ENCODE measurements at regions not wholly inside any gene's neighbourhood (a gene's known extent, or its start where the extent isn't known, plus 50 kb on each side); places are given as distances from the start of the nearest gene placed in this dataset.
"Not testable (repeated sequence)": the region's sequence is repeated elsewhere in the genome, so short reads cannot be mapped to it uniquely, and the experiment has no call there.

- Histone ChIP-seq H3K36me3 (ENCODE audit: insufficient read depth, low read length) (no peaks in the 10 kb centered on the region), H3K27me3 (ENCODE audit: insufficient read depth, low read length) (no peaks in the 10 kb centered on the region), H3K4me1 (ENCODE audit: insufficient read depth, low read length) (no peaks in the 10 kb centered on the region), H3K4me3 (ENCODE audit: low read length) (no peak overlapping the region), H3K27ac (ENCODE audit: low read depth, low read length) (no peak overlapping the region), H3K9me3 (ENCODE audit: insufficient read depth, low read depth, low read length) (peaks cover 47% of the 10 kb centered on the region), H3K9ac (ENCODE audit: low read depth, low read length) (no peak overlapping the region)
- 66% methylated on average over 6 of the region's 6 CpGs for WGBS
Observed at GRCh38 chr14:105666420-105666819, 140.0 kb downstream of the TMEM121 start.

DNA sequence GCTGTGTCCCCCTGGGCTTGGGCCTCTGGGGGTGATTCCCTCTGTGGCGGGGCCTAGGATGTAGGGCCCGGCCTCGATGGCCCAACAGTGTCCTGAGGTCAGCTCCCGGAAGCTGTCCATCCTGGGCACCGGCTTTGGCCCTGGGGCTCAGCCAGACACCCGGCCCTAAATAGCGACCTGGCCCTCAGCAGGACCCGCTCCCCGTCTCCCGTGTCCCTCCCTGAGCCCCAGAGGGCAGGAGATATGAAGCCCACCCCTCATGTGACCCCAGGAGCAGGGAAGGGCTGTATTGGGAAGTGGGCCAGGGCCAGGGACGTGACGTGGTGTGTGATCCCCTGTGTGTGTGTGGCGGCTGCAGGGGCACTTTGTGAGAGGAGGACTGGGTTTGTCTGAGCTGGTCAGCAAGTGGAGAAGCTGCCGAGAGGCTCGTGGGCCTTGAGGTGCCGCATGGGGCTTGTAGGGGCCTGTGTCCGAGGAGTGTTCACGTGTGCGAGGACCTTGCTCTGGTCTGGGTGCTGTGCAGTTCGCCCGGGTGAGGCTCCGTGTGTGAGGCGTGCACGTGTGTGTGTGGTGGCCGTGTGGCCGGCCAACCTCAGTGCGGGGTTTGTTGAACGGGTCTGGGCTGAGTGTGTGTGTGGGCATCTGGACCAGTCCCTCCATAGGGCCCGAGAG, 140.7 kb downstream of the TMEM121 start:
- not testable (repeated sequence) for H3K36me3 ChIP-seq (ENCODE audit: insufficient read depth, low read length); H3K4me1 ChIP-seq (ENCODE audit: insufficient read depth, low read length); H3K27ac ChIP-seq (ENCODE audit: low read depth, low read length); H3K4me3 ChIP-seq (ENCODE audit: low read length); H3K27me3 ChIP-seq (ENCODE audit: insufficient read depth, low read length); H3K9ac ChIP-seq (ENCODE audit: low read depth, low read length)
- WGBS: 85% methylated on average over 24 of the region's 29 CpGs
- peaks cover 47% of the 10 kb centered on the region for H3K9me3 ChIP-seq (ENCODE audit: insufficient read depth, low read depth, low read length)

DNA sequence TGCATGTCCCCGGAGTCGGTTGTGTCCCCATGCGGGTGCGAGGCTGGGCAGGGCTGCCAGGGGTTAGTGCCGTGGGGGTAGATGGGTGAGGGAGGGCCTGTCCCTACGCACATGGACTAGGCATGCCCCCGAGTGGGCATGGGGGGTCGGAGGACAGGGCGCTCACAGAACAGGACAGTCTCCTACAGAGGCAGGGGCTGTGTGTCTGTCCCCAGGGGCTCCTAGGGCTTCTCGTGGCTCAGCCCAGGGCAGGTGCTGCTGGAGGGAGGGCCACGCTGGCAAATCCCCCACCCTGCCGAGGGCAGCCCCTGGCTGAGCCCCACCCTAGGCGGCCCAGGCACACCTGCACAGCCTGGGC, 141.3 kb downstream of the TMEM121 start:
- H3K27me3 ChIP-seq (ENCODE audit: insufficient read depth, low read length); H3K9ac ChIP-seq (ENCODE audit: low read depth, low read length); H3K27ac ChIP-seq (ENCODE audit: low read depth, low read length); H3K36me3 ChIP-seq (ENCODE audit: insufficient read depth, low read length); H3K4me1 ChIP-seq (ENCODE audit: insufficient read depth, low read length); H3K4me3 ChIP-seq (ENCODE audit: low read length): not testable (repeated sequence)
- 90% methylated on average over 9 of the region's 13 CpGs for whole genome bisulfite sequencing
- H3K9me3 ChIP-seq (ENCODE audit: insufficient read depth, low read depth, low read length): peaks cover 47% of the 10 kb centered on the region

- WGBS: 89% methylated on average over 21 of the region's 22 CpGs
- not testable (repeated sequence) for H3K27ac ChIP-seq (ENCODE audit: low read depth, low read length)
Observed at GRCh38 chr14:105668021-105668420, 141.6 kb downstream of the TMEM121 start.

DNA sequence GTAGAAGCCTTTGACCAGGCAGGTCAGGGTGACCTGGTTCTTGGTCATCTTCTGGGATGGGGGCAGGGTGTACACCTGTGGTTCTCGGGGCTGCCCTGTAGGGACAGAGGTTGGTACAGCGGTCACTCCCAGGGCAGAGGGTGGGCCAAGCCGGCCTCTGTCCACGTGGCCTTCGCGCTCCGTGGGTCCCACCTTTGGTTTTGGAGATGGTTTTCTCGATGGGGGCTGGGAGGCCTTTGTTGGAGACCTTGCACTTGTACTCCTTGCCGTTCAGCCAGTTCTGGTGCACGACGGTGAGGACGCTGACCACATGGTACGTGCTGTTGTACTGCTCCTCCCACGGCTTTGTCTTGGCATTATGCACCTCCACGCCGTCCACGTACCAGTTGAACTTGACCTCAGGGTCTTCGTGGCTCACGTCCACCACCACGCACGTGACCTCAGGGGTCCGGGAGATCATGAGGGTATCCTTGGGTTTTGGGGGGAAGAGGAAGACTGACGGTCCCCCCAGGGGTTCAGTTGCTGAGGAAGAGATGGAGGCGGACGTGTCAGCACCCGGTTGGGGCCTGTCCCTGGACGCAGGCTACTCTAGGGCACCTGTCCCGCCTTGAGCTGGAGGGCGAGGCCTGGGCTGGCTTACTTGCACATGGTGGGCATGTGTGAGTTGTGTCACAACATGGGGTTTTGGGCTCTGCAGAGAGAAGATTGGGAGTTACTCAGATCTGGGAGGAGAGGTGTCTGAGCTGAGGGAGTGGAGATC, 142.3 kb downstream of the TMEM121 start:
- 86% methylated on average over 28 of the region's 29 CpGs for WGBS
- not testable (repeated sequence) for H3K27ac ChIP-seq (ENCODE audit: low read depth, low read length); H3K4me1 ChIP-seq (ENCODE audit: insufficient read depth, low read length); H3K27me3 ChIP-seq (ENCODE audit: insufficient read depth, low read length); H3K36me3 ChIP-seq (ENCODE audit: insufficient read depth, low read length); H3K4me3 ChIP-seq (ENCODE audit: low read length); H3K9ac ChIP-seq (ENCODE audit: low read depth, low read length)
- H3K9me3 ChIP-seq (ENCODE audit: insufficient read depth, low read depth, low read length): peaks cover 51% of the 10 kb centered on the region

More at GRCh38 chr14:105668021-105668420, 141.6 kb downstream of the TMEM121 start:
- H3K4me1 ChIP-seq (ENCODE audit: insufficient read depth, low read length); H3K36me3 ChIP-seq (ENCODE audit: insufficient read depth, low read length); H3K4me3 ChIP-seq (ENCODE audit: low read length); H3K9ac ChIP-seq (ENCODE audit: low read depth, low read length); H3K27me3 ChIP-seq (ENCODE audit: insufficient read depth, low read length): not testable (repeated sequence)
- H3K9me3 ChIP-seq (ENCODE audit: insufficient read depth, low read depth, low read length): peaks cover 47% of the 10 kb centered on the region

GRCh38 chr14:105669231-105669610, 142.8 kb downstream of the TMEM121 start:
- H3K27me3 ChIP-seq (ENCODE audit: insufficient read depth, low read length); H3K4me3 ChIP-seq (ENCODE audit: low read length); H3K9ac ChIP-seq (ENCODE audit: low read depth, low read length); H3K4me1 ChIP-seq (ENCODE audit: insufficient read depth, low read length); H3K27ac ChIP-seq (ENCODE audit: low read depth, low read length); H3K36me3 ChIP-seq (ENCODE audit: insufficient read depth, low read length): not testable (repeated sequence)
- WGBS: 83% methylated on average over 7 of the region's 7 CpGs
- peaks cover 52% of the 10 kb centered on the region for H3K9me3 ChIP-seq (ENCODE audit: insufficient read depth, low read depth, low read length)

DNA sequence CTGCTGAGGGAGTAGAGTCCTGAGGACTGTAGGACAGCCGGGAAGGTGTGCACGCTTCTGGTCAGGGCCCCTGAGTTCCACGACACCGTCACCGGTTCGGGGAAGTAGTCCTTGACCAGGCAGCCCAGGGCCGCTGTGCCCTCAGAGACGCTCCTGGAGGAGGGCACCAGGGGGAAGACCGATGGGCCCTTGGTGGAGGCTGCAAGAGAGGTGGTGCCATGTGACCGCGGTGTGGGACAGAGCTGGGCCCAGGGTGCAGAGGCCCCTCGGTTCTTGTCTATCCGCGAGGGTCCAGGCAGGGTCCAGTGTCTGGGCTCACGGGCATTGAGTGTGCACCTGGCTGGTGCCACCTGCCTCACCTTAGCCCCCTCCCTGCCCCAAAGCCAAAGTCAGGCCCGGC, 143.3 kb downstream of the TMEM121 start:
- peaks cover 53% of the 10 kb centered on the region for H3K9me3 ChIP-seq (ENCODE audit: insufficient read depth, low read depth, low read length)
- not testable (repeated sequence) for H3K4me1 ChIP-seq (ENCODE audit: insufficient read depth, low read length); H3K27me3 ChIP-seq (ENCODE audit: insufficient read depth, low read length); H3K27ac ChIP-seq (ENCODE audit: low read depth, low read length); H3K36me3 ChIP-seq (ENCODE audit: insufficient read depth, low read length); H3K9ac ChIP-seq (ENCODE audit: low read depth, low read length); H3K4me3 ChIP-seq (ENCODE audit: low read length)
- WGBS: 90% methylated on average over 16 of the region's 16 CpGs

DNA sequence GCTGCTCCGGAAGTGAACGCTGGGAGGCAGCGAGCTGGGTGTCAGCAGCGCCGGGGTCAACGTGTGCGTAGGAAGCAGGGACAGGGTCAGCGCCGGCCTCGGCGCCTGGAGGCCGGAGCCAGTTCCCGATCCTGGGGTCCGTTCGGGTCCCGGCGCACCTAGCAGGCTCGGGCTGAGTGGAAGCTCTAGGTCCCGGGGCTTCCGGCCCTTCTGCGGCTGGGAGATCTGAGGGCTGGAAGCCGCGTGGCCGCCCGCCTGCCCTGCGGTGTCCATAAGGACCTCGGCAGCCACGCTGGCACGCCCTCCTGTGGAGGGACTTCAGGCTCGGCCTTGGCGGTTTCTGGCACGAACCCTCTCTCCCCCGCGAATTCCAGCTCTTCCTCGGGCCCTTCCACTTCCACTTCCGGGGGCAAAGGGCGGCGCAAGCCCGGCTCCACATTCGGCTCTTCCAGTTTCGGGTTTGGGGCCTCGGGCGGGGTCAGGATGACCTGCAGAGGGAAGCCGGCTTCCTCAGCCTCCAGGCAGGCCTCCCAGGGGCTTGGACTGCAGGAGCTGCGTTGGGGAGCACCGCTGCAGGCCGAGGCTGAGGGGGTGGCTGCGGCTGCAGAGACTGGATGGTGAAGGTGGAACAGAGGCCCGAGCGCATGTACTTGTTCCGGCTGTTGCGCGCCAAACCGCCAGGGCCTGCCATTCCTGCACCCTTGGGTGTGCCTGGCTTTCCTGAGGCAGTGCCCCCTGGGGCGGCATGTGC, 146.2 kb downstream of the TMEM121 start:
- H3K9me3 ChIP-seq (ENCODE audit: insufficient read depth, low read depth, low read length): peaks cover 43% of the 10 kb centered on the region
- H3K27ac ChIP-seq (ENCODE audit: low read depth, low read length); H3K36me3 ChIP-seq (ENCODE audit: insufficient read depth, low read length); H3K4me3 ChIP-seq (ENCODE audit: low read length); H3K4me1 ChIP-seq (ENCODE audit: insufficient read depth, low read length); H3K27me3 ChIP-seq (ENCODE audit: insufficient read depth, low read length); H3K9ac ChIP-seq (ENCODE audit: low read depth, low read length): not testable (repeated sequence)
- WGBS: 93% methylated on average over 21 of the region's 55 CpGs

DNA sequence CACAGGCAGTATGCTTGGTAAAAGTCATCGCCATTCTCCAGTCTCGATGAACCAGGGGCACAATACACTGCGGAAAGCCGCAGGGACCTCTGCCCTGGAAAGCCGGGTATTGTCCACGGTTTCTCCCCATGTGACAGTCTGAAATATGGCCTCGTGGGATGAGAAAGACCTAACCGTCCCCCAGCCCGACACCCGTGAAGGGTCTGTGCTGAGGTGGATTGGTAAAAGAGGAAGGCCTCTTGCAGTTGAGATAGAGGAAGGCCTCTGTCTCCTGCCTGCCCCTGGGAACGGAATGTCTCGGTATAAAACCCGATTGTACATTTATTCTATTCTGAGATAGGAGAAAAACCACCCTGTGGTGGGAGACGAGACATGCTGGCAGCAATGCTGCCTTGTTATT, 149.1 kb downstream of the TMEM121 start:
- H3K36me3 ChIP-seq (ENCODE audit: insufficient read depth, low read length): not testable (repeated sequence)
- WGBS: 82% methylated on average over 9 of the region's 14 CpGs

DNA sequence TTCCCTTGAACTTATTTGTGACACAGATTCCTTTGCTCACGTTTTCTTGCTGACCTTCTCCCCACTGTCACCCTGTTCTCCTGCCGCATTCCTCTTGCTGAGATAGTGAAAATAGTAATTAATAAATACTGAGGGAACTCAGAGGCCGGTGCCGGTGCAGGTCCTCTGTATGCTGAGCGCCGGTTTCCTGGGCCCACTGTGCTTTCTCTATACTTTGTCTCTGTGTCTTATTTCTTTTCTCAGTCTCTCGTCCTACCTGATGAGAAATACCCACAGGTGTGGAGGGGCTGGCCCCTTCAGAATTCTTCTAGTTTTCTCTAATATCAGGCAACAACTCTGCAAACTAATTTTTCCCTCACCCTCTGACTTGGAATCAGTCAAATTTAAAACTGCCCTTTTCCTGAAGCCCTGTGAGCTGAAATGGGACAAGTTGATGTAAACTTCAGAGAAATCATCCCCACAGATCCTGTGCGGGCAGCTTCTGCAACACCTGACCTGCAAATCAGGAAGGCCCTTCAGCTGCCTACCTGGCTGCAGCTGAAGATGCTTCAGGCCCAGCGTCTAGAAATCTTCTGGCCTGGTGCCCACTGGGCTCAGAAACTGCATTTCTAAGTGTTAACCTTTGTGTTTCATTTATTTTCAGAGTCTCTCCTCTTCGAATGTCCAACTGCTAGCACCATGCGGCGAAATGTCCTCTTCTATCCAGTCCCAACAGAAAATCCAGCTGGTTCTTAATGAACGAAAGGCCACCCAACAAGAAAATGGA, 149.7 kb downstream of the TMEM121 start:
- H3K4me3 ChIP-seq (ENCODE audit: low read length); H3K4me1 ChIP-seq (ENCODE audit: insufficient read depth, low read length); H3K27me3 ChIP-seq (ENCODE audit: insufficient read depth, low read length); H3K36me3 ChIP-seq (ENCODE audit: insufficient read depth, low read length); H3K27ac ChIP-seq (ENCODE audit: low read depth, low read length); H3K9ac ChIP-seq (ENCODE audit: low read depth, low read length): not testable (repeated sequence)
- H3K9me3 ChIP-seq (ENCODE audit: insufficient read depth, low read depth, low read length): peaks cover 26% of the 10 kb centered on the region
- 74% methylated on average over 12 of the region's 13 CpGs for WGBS

More for the DNA sequence above, 149.1 kb downstream of the TMEM121 start:
- H3K27ac ChIP-seq (ENCODE audit: low read depth, low read length); H3K4me3 ChIP-seq (ENCODE audit: low read length); H3K9ac ChIP-seq (ENCODE audit: low read depth, low read length); H3K4me1 ChIP-seq (ENCODE audit: insufficient read depth, low read length); H3K27me3 ChIP-seq (ENCODE audit: insufficient read depth, low read length): not testable (repeated sequence)
- peaks cover 31% of the 10 kb centered on the region for H3K9me3 ChIP-seq (ENCODE audit: insufficient read depth, low read depth, low read length)

GRCh38 chr14:105678057-105678456, 151.7 kb downstream of the TMEM121 start:
- not testable (repeated sequence) for H3K36me3 ChIP-seq (ENCODE audit: insufficient read depth, low read length); H3K9ac ChIP-seq (ENCODE audit: low read depth, low read length); H3K27me3 ChIP-seq (ENCODE audit: insufficient read depth, low read length); H3K27ac ChIP-seq (ENCODE audit: low read depth, low read length); H3K4me1 ChIP-seq (ENCODE audit: insufficient read depth, low read length); H3K4me3 ChIP-seq (ENCODE audit: low read length)
- WGBS: 96% methylated on average over 20 of the region's 21 CpGs
- H3K9me3 ChIP-seq (ENCODE audit: insufficient read depth, low read depth, low read length): peaks cover 29% of the 10 kb centered on the region

All from HUES64 (cell line).